HepG2 (cell line): ENCODE measurements at regions not wholly inside any gene's neighbourhood (a gene's known extent, or its start where the extent isn't known, plus 50 kb on each side); places are given as distances from the start of the nearest gene placed in this dataset.

Experiments
- HIVEP1 ChIP-seq: sonication (generic); formaldehyde crosslinking; IDR thresholded peaks from 2 replicates; pipeline ENCODE4 v1.4.0; 2020; ENCODE audit warnings: mild to moderate bottlenecking, missing genetic modification reagents
- HOXA5 ChIP-seq: sonication (generic); formaldehyde crosslinking; IDR thresholded peaks from 2 replicates; pipeline ENCODE4 v1.4.0; 2020; ENCODE audit warnings: missing genetic modification reagents
- KLF15 ChIP-seq: sonication (generic); formaldehyde crosslinking; IDR thresholded peaks from 2 replicates; pipeline ENCODE4 v1.8.1; 2023; ENCODE audit warnings: borderline replicate concordance, mild to moderate bottlenecking, inconsistent platforms, missing genetic modification reagents, mixed read lengths
- MED8 ChIP-seq: sonication (generic); formaldehyde crosslinking; IDR thresholded peaks from 2 replicates; pipeline ENCODE4 v1.8.1; 2023; ENCODE audit warnings: mild to moderate bottlenecking, missing genetic modification reagents; ENCODE audit not compliant: insufficient replicate concordance
- NBN ChIP-seq: fragments of 450-650 bp; conservative IDR thresholded peaks from 2 replicates; pipeline ENCODE4 v1.6.1; 2017
- XBP1 ChIP-seq: sonication (generic); formaldehyde crosslinking; IDR thresholded peaks from 2 replicates; pipeline ENCODE4 v1.5.0; 2020; ENCODE audit warnings: missing genetic modification reagents
- ZNF101 ChIP-seq: sonication (generic); formaldehyde crosslinking; IDR thresholded peaks from 2 replicates; pipeline ENCODE4 v1.4.0; 2020; ENCODE audit warnings: mild to moderate bottlenecking, low read depth, missing genetic modification reagents, borderline replicate concordance
- ZNF766 ChIP-seq: sonication (generic); formaldehyde crosslinking; IDR thresholded peaks from 2 replicates; pipeline ENCODE4 v1.5.0; 2020; ENCODE audit warnings: missing genetic modification reagents, borderline replicate concordance
- ZNF780A ChIP-seq: sonication (generic); formaldehyde crosslinking; IDR thresholded peaks from 2 replicates; pipeline ENCODE4 v1.8.0; 2022; ENCODE audit warnings: mild to moderate bottlenecking, missing genetic modification reagents, moderate library complexity
- ZSCAN29 ChIP-seq: sonication (generic); formaldehyde crosslinking; conservative IDR thresholded peaks from 2 replicates; pipeline ENCODE4 v1.4.0; 2020; ENCODE audit warnings: mild to moderate bottlenecking, missing genetic modification reagents
- TF ChIP-seq, protein P1 (sequence below): sonication (generic); formaldehyde crosslinking; IDR thresholded peaks from 2 replicates; pipeline ENCODE4 v1.5.1; 2020; ENCODE audit warnings: mild to moderate bottlenecking, moderate library complexity, missing genetic modification reagents
- TF ChIP-seq, protein P2 (sequence below): sonication (generic); formaldehyde crosslinking; IDR thresholded peaks from 2 replicates; pipeline ENCODE4 v1.4.0; 2020; ENCODE audit warnings: missing genetic modification reagents

DNA sequence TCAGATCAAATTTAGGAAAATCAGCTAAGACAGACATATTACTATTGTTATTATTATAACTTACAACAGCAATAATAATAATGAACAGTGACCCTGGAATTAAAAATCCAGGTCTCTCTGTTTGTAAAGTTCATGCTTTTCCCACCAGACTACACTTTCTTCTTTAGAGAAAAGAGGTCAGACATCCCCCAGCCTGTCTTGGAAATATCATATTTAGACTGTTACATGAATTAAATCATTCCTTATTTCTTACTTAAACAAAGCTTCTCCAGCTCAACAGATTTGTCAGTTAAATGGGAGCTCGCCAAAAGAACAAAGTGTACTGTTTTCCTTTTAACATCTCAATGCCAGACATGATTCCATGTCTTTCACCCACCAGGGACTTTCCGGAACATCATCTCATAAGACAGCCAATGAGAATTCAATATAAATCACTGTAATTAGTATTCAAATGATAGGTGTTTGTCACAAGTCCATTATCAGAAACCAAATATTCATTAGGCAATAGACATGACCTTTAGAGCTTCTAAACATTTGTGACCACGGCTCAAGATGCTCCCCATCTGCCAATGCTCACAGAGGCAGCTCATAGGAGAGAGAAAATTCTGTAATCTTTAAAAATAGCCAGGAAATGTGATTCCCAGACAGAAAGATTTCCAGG lies 351.9 kb downstream of the ENC1 start (continued):
- TF ChIP-seq HIVEP1 (CRISPR knock-in tag) = no peak
- TF ChIP-seq, protein P1, sequence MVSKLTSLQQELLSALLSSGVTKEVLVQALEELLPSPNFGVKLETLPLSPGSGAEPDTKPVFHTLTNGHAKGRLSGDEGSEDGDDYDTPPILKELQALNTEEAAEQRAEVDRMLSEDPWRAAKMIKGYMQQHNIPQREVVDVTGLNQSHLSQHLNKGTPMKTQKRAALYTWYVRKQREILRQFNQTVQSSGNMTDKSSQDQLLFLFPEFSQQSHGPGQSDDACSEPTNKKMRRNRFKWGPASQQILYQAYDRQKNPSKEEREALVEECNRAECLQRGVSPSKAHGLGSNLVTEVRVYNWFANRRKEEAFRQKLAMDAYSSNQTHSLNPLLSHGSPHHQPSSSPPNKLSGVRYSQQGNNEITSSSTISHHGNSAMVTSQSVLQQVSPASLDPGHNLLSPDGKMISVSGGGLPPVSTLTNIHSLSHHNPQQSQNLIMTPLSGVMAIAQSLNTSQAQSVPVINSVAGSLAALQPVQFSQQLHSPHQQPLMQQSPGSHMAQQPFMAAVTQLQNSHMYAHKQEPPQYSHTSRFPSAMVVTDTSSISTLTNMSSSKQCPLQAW = no peak
- TF ChIP-seq ZNF780A = no peak
- no peak for TF ChIP-seq HOXA5 (CRISPR knock-in tag)
- no peak for TF ChIP-seq XBP1 (CRISPR knock-in tag)
- no peak for TF ChIP-seq MED8
- no peak for TF ChIP-seq ZSCAN29 (CRISPR knock-in tag)
- no peak for TF ChIP-seq KLF15 (CRISPR knock-in tag)
- TF ChIP-seq, protein P2, sequence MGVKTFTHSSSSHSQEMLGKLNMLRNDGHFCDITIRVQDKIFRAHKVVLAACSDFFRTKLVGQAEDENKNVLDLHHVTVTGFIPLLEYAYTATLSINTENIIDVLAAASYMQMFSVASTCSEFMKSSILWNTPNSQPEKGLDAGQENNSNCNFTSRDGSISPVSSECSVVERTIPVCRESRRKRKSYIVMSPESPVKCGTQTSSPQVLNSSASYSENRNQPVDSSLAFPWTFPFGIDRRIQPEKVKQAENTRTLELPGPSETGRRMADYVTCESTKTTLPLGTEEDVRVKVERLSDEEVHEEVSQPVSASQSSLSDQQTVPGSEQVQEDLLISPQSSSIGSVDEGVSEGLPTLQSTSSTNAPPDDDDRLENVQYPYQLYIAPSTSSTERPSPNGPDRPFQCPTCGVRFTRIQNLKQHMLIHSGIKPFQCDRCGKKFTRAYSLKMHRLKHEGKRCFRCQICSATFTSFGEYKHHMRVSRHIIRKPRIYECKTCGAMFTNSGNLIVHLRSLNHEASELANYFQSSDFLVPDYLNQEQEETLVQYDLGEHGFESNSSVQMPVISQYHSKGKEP (CRISPR knock-in tag) = no peak
- no peak for TF ChIP-seq ZNF766 (CRISPR knock-in tag)
- no peak for TF ChIP-seq ZNF101 (CRISPR knock-in tag)
- no peak for TF ChIP-seq NBN
